Activated naive CD4-positive, alpha-beta T cell treated with anti-CD3 and anti-CD28 coated beads, Interleukin-2, amount 50 U/mL, for 24 hours (primary cell): ENCODE measurements at regions not wholly inside any gene's neighbourhood (a gene's known extent, or its start where the extent isn't known, plus 50 kb on each side); places are given as distances from the start of the nearest gene placed in this dataset.

Experiments
- H3K27ac Mint-ChIP-seq: one replicate; pipeline ENCODE4 v1.8.0; 2021; ENCODE audit warnings: mild to moderate bottlenecking, mixed read lengths
- H3K27me3 Mint-ChIP-seq: one replicate; pipeline ENCODE4 v1.8.0; 2021; ENCODE audit warnings: mixed read lengths
- H3K36me3 Mint-ChIP-seq: one replicate; pipeline ENCODE4 v1.8.0; 2021; ENCODE audit warnings: mixed read lengths
- H3K4me1 Mint-ChIP-seq: one replicate; pipeline ENCODE4 v1.8.0; 2021; ENCODE audit warnings: mixed read lengths
- H3K4me3 Mint-ChIP-seq: one replicate; pipeline ENCODE4 v1.8.0; 2021; ENCODE audit warnings: mild to moderate bottlenecking, mixed read lengths
- H3K9me3 Mint-ChIP-seq: one replicate; pipeline ENCODE4 v1.8.0; 2021; ENCODE audit warnings: mixed read lengths

DNA sequence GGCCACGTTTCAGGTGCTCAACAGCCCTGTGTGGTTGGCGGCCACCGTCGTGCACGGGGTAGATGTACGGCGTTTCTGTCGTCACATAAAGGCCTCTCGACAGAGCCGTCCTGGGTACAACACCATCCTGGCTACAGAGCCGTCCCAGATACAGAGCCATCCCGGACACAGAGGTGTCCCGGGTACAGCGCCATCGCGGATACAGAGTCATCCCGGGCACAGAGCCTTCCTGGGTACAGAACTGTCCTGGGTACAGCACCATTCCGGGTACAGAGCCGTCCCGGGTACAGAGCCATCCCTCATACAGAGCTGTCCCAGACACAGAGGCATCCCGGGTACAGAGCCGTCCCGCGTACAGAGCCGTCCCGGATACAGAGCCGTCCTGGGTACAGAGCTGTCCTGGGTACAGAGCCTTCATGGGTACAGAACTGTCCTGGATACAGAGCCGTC, 222.7 kb upstream of the SOX1 start:
- Mint-ChIP-seq H3K4me3 (no peak overlapping the region), H3K27ac (no peak overlapping the region), H3K27me3 (peaks cover 5% of the 10 kb centered on the region), H3K9me3 (no peaks in the 10 kb centered on the region), H3K4me1 (no peaks in the 10 kb centered on the region), H3K36me3 (no peaks in the 10 kb centered on the region)

- Mint-ChIP-seq H3K36me3 (no peaks in the 10 kb centered on the region), H3K27ac (no peak overlapping the region), H3K4me3 (no peak overlapping the region), H3K9me3 (no peaks in the 10 kb centered on the region), H3K27me3 (peaks cover 5% of the 10 kb centered on the region), H3K4me1 (no peaks in the 10 kb centered on the region)
These were observed 222.3 kb upstream of the SOX1 start for GRCh38 chr13:111844682-111845081.

DNA sequence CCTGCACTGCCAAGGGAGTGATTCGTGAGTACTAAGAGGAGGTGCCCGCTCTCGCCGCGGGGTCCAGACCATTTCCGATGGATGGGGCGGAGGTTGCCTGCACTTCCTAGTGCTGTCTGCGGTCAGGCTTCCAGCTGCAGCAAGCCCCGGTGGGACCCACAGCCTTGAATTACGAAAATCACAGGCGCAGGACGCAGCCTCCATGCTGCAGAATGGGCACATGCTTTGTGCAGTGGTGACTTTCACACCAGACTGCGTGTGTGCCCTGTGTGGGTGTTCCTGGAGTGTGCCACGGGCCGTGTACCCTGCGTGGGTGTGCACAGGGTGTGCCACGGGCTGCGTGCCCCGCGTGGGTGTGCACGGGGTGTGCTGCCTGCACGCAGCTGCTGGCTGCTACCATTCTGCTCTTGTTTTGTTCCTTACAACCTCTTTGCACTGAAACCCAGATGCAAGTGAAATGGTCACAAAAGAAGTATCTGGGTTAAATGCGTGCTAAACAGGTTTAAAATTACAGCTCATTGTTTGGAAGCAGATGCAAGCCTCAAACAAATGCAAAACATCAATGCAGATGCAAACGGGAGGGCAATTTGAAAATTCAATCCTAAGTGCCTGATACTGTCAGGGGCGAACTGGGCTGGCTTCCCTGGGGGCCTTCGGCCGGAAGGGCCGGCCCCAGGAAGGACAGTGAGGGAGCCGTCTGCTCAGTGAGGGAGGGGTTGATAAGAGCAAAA, 221.2 kb upstream of the SOX1 start:
- H3K4me1 Mint-ChIP-seq: no peaks in the 10 kb centered on the region
- no peak overlapping the region for H3K27ac Mint-ChIP-seq
- no peaks in the 10 kb centered on the region for H3K9me3 Mint-ChIP-seq
- no peaks in the 10 kb centered on the region for H3K36me3 Mint-ChIP-seq
- no peak overlapping the region for H3K4me3 Mint-ChIP-seq
- H3K27me3 Mint-ChIP-seq: peaks cover 5% of the 10 kb centered on the region

DNA sequence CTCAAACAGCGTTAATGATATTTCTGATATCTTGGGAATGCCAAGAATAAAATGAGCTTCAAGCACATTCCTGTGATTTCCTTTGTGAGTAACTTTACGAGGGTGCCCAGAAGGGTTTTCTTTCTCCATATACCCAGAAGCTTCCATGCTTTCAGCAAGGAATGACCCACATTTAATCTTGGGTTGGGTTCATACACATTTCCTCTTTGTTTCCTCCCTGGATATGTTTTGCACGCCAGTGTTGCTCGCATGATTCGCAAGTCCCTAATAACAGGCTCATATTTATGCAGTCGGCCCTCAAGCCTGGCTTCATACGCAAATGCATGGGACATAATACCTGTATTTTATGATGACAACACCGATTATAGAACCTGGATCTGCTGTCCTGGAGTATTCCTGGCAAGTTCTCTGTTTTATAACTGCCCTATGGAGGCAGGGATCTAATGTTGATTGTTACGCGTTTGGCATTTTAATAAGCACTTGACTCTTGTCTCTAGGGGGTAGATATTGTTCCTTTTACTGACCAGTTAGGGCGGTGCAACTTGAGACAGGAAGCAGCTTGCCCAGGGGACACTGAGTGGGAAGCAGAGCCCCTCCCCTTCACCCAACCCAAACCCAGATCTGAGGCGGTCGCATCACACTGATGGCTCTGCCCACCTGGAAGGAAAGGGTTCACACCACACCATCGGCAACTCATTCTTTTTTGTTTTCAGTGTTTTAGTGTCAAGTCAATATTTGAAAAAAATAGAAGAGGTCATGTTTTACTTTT, 220.4 kb upstream of the SOX1 start:
- H3K9me3 Mint-ChIP-seq: no peaks in the 10 kb centered on the region

DNA sequence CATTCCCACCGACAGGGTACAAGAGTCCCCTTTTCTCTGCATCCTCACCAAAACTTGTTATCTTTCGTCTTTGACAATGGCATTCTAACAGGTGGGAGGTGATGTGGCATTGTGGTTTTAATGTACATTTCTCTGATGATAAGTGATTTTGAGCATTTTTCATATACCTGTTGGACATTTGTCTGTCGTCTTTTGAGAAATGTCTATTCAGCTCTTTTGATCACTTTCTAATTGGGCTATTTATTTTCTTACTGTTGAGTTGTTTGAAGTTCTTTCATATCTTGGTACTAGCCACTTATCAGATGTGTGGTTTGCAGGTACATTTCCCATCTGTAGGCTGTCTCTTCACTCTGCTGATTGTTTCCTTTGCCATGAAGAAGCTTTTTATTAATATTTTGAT, 219.0 kb upstream of the SOX1 start:
- Mint-ChIP-seq H3K4me1 (no peaks in the 10 kb centered on the region), H3K27me3 (peaks cover 9% of the 10 kb centered on the region), H3K9me3 (no peaks in the 10 kb centered on the region), H3K4me3 (no peak overlapping the region), H3K27ac (no peak overlapping the region), H3K36me3 (no peaks in the 10 kb centered on the region)

More for the DNA sequence above, 220.4 kb upstream of the SOX1 start:
- Mint-ChIP-seq H3K27ac (no peak overlapping the region), H3K4me1 (no peaks in the 10 kb centered on the region), H3K27me3 (peaks cover 9% of the 10 kb centered on the region), H3K4me3 (no peak overlapping the region), H3K36me3 (no peaks in the 10 kb centered on the region)

- peaks cover 7% of the 10 kb centered on the region for H3K27me3 Mint-ChIP-seq
- no peaks in the 10 kb centered on the region for H3K36me3 Mint-ChIP-seq
- H3K4me1 Mint-ChIP-seq: no peaks in the 10 kb centered on the region
- no peak overlapping the region for H3K4me3 Mint-ChIP-seq
- H3K9me3 Mint-ChIP-seq: no peaks in the 10 kb centered on the region
- no peak overlapping the region for H3K27ac Mint-ChIP-seq
These were observed 216.5 kb upstream of the SOX1 start for GRCh38 chr13:111850458-111850857.

DNA sequence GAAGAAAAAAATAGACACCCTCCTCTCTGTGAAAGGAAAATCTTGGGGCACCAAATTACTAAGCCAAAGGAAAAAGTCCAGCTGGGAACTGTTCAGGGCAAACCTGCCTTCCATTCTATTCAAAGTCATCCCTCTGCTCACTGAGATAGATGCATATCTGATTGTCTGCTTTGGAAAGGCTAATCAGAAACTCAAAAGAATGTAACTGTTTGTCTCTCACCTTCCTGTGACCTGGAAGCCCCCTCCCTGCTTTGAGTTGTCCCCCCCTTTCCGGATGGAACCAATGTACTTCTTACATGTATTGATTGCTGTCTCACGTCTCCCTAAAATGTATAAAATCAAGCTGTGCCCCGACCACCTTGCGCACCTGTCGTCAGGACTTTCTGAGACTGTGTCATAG, 216.0 kb upstream of the SOX1 start:
- H3K27me3 Mint-ChIP-seq: peaks cover 7% of the 10 kb centered on the region
- no peaks in the 10 kb centered on the region for H3K9me3 Mint-ChIP-seq
- no peaks in the 10 kb centered on the region for H3K4me1 Mint-ChIP-seq
- no peak overlapping the region for H3K4me3 Mint-ChIP-seq
- no peak overlapping the region for H3K27ac Mint-ChIP-seq
- no peaks in the 10 kb centered on the region for H3K36me3 Mint-ChIP-seq

DNA sequence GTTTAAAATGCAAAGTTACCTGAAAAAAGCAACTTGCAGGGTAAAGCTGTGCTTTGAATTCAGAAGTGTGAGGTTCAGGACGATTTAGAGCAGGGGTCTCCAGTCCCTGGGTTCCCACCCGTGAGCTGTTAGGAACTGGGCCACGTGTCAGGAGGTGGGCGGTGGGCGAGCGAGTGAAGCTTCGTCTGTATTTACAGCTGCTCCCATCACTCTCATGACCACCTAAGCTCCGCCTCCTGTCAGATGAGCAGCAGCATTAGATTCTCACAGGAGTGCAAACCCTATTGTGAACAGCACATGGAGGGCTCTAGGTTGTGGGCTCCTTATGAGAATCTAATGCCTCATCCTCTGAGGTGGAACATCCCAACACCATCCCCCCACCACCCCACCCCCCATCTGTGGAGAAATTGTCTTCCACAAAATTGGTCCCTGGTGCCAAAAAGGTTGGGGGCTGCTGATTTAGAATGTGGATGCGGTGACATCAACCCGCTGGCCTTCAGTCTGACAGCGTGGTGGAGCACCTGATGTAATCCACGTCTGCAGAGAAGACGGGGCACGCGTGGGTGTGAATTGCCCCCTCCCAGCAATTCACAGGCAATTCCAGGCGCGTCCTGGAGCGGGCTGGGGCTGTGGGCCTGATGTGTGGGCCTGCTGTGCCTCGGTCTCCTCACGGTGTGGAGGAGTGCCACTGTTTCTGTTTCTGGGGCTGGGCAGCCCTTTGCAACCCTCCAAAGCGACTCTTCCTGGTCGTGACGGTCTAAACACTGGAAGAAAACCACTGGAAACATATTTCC, 214.0 kb upstream of the SOX1 start:
- H3K27ac Mint-ChIP-seq: no peak overlapping the region
- no peaks in the 10 kb centered on the region for H3K36me3 Mint-ChIP-seq
- no peaks in the 10 kb centered on the region for H3K4me1 Mint-ChIP-seq
- no peak overlapping the region for H3K4me3 Mint-ChIP-seq
- no peaks in the 10 kb centered on the region for H3K9me3 Mint-ChIP-seq
- H3K27me3 Mint-ChIP-seq: peaks cover 4% of the 10 kb centered on the region

- no peak overlapping the region for H3K27ac Mint-ChIP-seq
- no peak overlapping the region for H3K4me3 Mint-ChIP-seq
- H3K36me3 Mint-ChIP-seq: no peaks in the 10 kb centered on the region
- no peaks in the 10 kb centered on the region for H3K4me1 Mint-ChIP-seq
- H3K9me3 Mint-ChIP-seq: no peaks in the 10 kb centered on the region
- peaks cover 4% of the 10 kb centered on the region for H3K27me3 Mint-ChIP-seq
These were observed 213.2 kb upstream of the SOX1 start for GRCh38 chr13:111853721-111854120.

- no peaks in the 10 kb centered on the region for H3K4me1 Mint-ChIP-seq
- H3K27me3 Mint-ChIP-seq: peaks cover 4% of the 10 kb centered on the region
- no peak overlapping the region for H3K4me3 Mint-ChIP-seq
- H3K36me3 Mint-ChIP-seq: no peaks in the 10 kb centered on the region
- H3K27ac Mint-ChIP-seq: no peak overlapping the region
- H3K9me3 Mint-ChIP-seq: no peaks in the 10 kb centered on the region
These were observed 212.5 kb upstream of the SOX1 start for GRCh38 chr13:111854403-111854802.

- Mint-ChIP-seq H3K27me3 (peaks cover 4% of the 10 kb centered on the region), H3K27ac (no peak overlapping the region), H3K4me1 (no peaks in the 10 kb centered on the region), H3K36me3 (no peaks in the 10 kb centered on the region), H3K4me3 (no peak overlapping the region), H3K9me3 (no peaks in the 10 kb centered on the region)
These were observed 211.8 kb upstream of the SOX1 start for GRCh38 chr13:111855191-111855590.

DNA sequence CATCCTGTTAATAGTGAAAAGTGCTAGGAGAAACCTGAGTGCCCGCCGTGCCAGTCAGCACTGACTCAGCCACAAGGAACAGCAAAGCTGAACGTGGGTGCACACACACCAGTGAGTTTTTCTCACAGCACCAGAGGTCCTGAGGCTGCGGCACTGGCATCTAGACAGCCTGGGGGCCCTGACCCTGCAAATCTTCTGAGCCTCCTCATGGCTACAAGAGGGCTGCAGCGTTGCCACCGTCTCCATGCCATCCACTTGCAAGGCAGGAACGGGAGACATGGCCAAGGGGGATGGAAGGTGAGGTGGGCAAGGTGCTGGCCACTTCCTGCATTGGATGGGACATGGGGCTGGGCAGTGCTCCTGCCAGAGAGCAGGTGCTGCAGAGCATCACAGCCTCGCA, 211.2 kb upstream of the SOX1 start:
- no peak overlapping the region for H3K4me3 Mint-ChIP-seq
- no peaks in the 10 kb centered on the region for H3K9me3 Mint-ChIP-seq
- H3K27me3 Mint-ChIP-seq: peaks cover 4% of the 10 kb centered on the region
- no peak overlapping the region for H3K27ac Mint-ChIP-seq
- H3K4me1 Mint-ChIP-seq: no peaks in the 10 kb centered on the region
- no peaks in the 10 kb centered on the region for H3K36me3 Mint-ChIP-seq

- Mint-ChIP-seq H3K4me1 (no peaks in the 10 kb centered on the region), H3K9me3 (no peaks in the 10 kb centered on the region), H3K4me3 (no peak overlapping the region), H3K36me3 (no peaks in the 10 kb centered on the region), H3K27ac (no peak overlapping the region), H3K27me3 (no peaks in the 10 kb centered on the region)
These were observed 210.4 kb upstream of the SOX1 start for GRCh38 chr13:111856571-111856970.

DNA sequence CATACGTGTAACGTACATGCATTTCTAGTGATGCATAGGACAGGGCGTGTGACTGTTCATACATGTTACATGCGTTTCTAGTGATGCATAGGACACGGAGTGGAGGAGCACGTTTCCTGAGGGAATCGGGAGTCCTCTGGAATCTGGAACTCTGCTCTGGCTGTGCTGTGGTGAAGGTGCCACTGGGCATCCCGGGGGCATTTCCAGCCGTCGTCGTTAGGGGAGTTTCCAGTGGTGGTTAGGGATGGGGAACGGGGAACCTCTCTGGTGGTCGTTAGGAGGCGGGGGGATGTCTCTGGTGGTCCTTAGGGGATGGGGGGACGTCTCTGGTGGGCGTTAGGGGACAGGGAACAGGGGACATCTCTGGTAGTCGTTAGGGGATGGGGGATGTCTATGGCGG, 209.6 kb upstream of the SOX1 start:
- no peaks in the 10 kb centered on the region for H3K36me3 Mint-ChIP-seq
- H3K27ac Mint-ChIP-seq: no peak overlapping the region
- H3K4me3 Mint-ChIP-seq: no peak overlapping the region
- H3K9me3 Mint-ChIP-seq: no peaks in the 10 kb centered on the region
- no peaks in the 10 kb centered on the region for H3K4me1 Mint-ChIP-seq
- H3K27me3 Mint-ChIP-seq: no peaks in the 10 kb centered on the region

DNA sequence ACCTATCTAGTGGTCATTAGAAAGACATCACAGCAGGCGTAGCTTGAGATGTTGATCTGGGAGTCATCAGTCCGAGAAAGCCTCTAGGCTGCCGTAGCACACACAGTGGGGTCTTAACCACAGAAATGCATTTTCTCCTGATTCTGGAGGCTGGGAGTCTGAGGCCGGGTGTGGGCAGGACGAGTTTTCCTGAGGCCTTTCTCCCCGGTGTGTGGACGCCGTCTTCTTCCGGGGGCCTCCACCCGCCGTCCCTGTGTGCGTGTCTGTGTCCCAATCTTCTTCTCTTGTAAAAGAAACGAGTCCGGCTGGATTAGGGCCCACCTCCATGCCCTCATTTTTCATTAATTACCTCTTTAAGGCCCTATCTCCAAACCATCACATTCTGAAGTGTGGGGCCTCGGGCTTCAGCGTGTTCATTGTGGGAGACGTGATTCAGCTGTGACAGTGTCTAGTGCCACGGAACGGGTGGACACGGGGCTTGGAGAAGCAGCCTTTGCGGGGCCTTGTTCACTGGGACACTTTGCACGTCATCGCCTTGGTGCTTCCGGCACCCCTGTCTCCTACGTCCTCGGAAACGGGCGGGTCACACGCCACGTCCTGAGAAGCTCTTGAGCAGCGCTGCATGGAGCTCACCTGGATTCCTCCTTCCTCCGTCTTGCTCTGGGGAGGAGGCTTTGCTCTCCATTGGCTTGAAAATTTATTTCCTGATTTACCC, 208.9 kb upstream of the SOX1 start:
- H3K9me3 Mint-ChIP-seq: no peaks in the 10 kb centered on the region
- H3K27me3 Mint-ChIP-seq: no peaks in the 10 kb centered on the region
- H3K4me1 Mint-ChIP-seq: no peaks in the 10 kb centered on the region
- H3K36me3 Mint-ChIP-seq: no peaks in the 10 kb centered on the region
- no peak overlapping the region for H3K4me3 Mint-ChIP-seq
- H3K27ac Mint-ChIP-seq: no peak overlapping the region
